Choroid plexus epithelial cell (primary cell): ENCODE measurements at regions not wholly inside any gene's neighbourhood (a gene's known extent, or its start where the extent isn't known, plus 50 kb on each side); places are given as distances from the start of the nearest gene placed in this dataset.

ENCODE experiments used
- DNase-seq: peaks from one replicate; pipeline ENCODE4 v3.0.0-alpha.2; 2010; ENCODE audit warnings: low read depth
- H3K4me3 ChIP-seq: 2 replicates; pipeline ENCODE4 v1.5.1; 2011; ENCODE audit warnings: low read depth, mild to moderate bottlenecking, control low read depth, low read length, moderate library complexity
- CTCF ChIP-seq: conservative IDR thresholded peaks from 2 replicates; pipeline ENCODE4 v1.5.1; 2011; ENCODE audit warnings: low read depth, mild to moderate bottlenecking, control low read depth, inconsistent platforms, low read length, moderate library complexity

- DNase-seq, result no peak
- no peak for TF ChIP-seq CTCF
- H3K4me3 ChIP-seq, result no peak overlapping the region
These were observed 290.8 kb upstream of the B3GAT1 start for GRCh38 chr11:134702827-134703226.

GRCh38 chr11:134701564-134702165 lies 289.6 kb upstream of the B3GAT1 start:
- DNase-seq, result no peak
- TF ChIP-seq CTCF, result no peak
- H3K4me3 ChIP-seq, result no peak overlapping the region

- no peak for DNase-seq
- no peak for TF ChIP-seq CTCF
- no peak overlapping the region for H3K4me3 ChIP-seq
These were observed 288.1 kb upstream of the B3GAT1 start for GRCh38 chr11:134700101-134700640.

- no peak overlapping the region for H3K4me3 ChIP-seq
- no peak for DNase-seq
These were observed 284.4 kb upstream of the B3GAT1 start for GRCh38 chr11:134696455-134696854.

GRCh38 chr11:134691985-134692384 lies 279.9 kb upstream of the B3GAT1 start:
- DNase-seq, result peak; percentile 28
- no peak for TF ChIP-seq CTCF
- H3K4me3 ChIP-seq, result no peak overlapping the region

More at GRCh38 chr11:134696455-134696854, 284.4 kb upstream of the B3GAT1 start:
- TF ChIP-seq CTCF, result no peak

GRCh38 chr11:134691295-134691873 lies 279.3 kb upstream of the B3GAT1 start:
- DNase-seq, result no peak
- H3K4me3 ChIP-seq, result no peak overlapping the region
- no peak for TF ChIP-seq CTCF

GRCh38 chr11:134689886-134690285 lies 277.8 kb upstream of the B3GAT1 start:
- H3K4me3 ChIP-seq, result no peak overlapping the region
- TF ChIP-seq CTCF, result no peak
- no peak for DNase-seq
